HUES6 (cell line): ENCODE measurements at regions not wholly inside any gene's neighbourhood (a gene's known extent, or its start where the extent isn't known, plus 50 kb on each side); places are given as distances from the start of the nearest gene placed in this dataset.

Experiments
- H3K27ac ChIP-seq: 2 replicates; pipeline ENCODE4 v1.7.0; 2013; ENCODE audit warnings: low read depth, mild to moderate bottlenecking, low read length, inconsistent platforms
- H3K27me3 ChIP-seq: 2 replicates; pipeline ENCODE4 v1.6.1; 2013; ENCODE audit warnings: low read length; ENCODE audit not compliant: control insufficient read depth, insufficient read depth
- H3K36me3 ChIP-seq: 2 replicates; pipeline ENCODE4 v1.6.1; 2013; ENCODE audit warnings: low read length; ENCODE audit not compliant: control insufficient read depth, insufficient read depth
- H3K4me1 ChIP-seq: 2 replicates; pipeline ENCODE4 v1.6.1; 2013; ENCODE audit warnings: low read length; ENCODE audit not compliant: control insufficient read depth, insufficient read depth
- H3K4me3 ChIP-seq: 2 replicates; pipeline ENCODE4 v1.5.1; 2013; ENCODE audit warnings: low read depth, low read length
- H3K9ac ChIP-seq: one replicate; pipeline ENCODE4 v1.6.1; 2013; ENCODE audit warnings: mild to moderate bottlenecking, low read length
- H3K9me3 ChIP-seq: 2 replicates; pipeline ENCODE4 v1.6.1; 2013; ENCODE audit warnings: low read depth, low read length; ENCODE audit not compliant: control insufficient read depth, insufficient read depth

GRCh38 chr15:62573876-62574275 is 408.8 kb upstream of the C2CD4B start:
- no peak overlapping the region for H3K9ac ChIP-seq
- H3K36me3 ChIP-seq, result no peaks in the 10 kb centered on the region
- H3K27ac ChIP-seq, result no peak overlapping the region
- no peak overlapping the region for H3K4me3 ChIP-seq
- no peaks in the 10 kb centered on the region for H3K27me3 ChIP-seq
- no peaks in the 10 kb centered on the region for H3K9me3 ChIP-seq
- 0 out of 2 replicates have a peak, but pooled peaks cover 5% of the 10 kb centered on the region for H3K4me1 ChIP-seq

GRCh38 chr15:62578546-62578945 is 413.5 kb upstream of the C2CD4B start:
- Histone ChIP-seq H3K36me3 (no peaks in the 10 kb centered on the region), H3K4me1 (peaks cover 7% of the 10 kb centered on the region; the same call in 1 of the 2 replicates), H3K9me3 (no peaks in the 10 kb centered on the region), H3K27ac (no peak overlapping the region), H3K4me3 (no peak overlapping the region), H3K9ac (no peak overlapping the region), H3K27me3 (no peaks in the 10 kb centered on the region)

GRCh38 chr15:62578960-62579359 is 413.9 kb upstream of the C2CD4B start:
- no peak overlapping the region for H3K4me3 ChIP-seq
- H3K4me1 ChIP-seq, result peaks cover 9% of the 10 kb centered on the region
- H3K27me3 ChIP-seq, result no peaks in the 10 kb centered on the region
- no peaks in the 10 kb centered on the region for H3K9me3 ChIP-seq
- no peaks in the 10 kb centered on the region for H3K36me3 ChIP-seq
- no peak overlapping the region for H3K9ac ChIP-seq
- no peak overlapping the region for H3K27ac ChIP-seq

GRCh38 chr15:62579842-62580241 is 414.8 kb upstream of the C2CD4B start:
- Histone ChIP-seq H3K9me3 (no peaks in the 10 kb centered on the region), H3K27ac (no peak overlapping the region), H3K4me3 (no peak overlapping the region), H3K9ac (no peak overlapping the region), H3K4me1 (peaks cover 18% of the 10 kb centered on the region), H3K36me3 (no peaks in the 10 kb centered on the region), H3K27me3 (no peaks in the 10 kb centered on the region)

GRCh38 chr15:62582580-62582979 is 417.5 kb upstream of the C2CD4B start:
- no peaks in the 10 kb centered on the region for H3K9me3 ChIP-seq
- no peaks in the 10 kb centered on the region for H3K27me3 ChIP-seq
- no peak overlapping the region for H3K27ac ChIP-seq
- H3K4me3 ChIP-seq, result no peak overlapping the region
- no peaks in the 10 kb centered on the region for H3K36me3 ChIP-seq
- H3K4me1 ChIP-seq, result peaks cover 19% of the 10 kb centered on the region
- H3K9ac ChIP-seq, result no peak overlapping the region

- H3K9ac ChIP-seq, result no peak overlapping the region
- no peaks in the 10 kb centered on the region for H3K36me3 ChIP-seq
- no peaks in the 10 kb centered on the region for H3K9me3 ChIP-seq
- no peak overlapping the region for H3K4me3 ChIP-seq
- H3K4me1 ChIP-seq, result peaks cover 23% of the 10 kb centered on the region
- no peaks in the 10 kb centered on the region for H3K27me3 ChIP-seq
- no peak overlapping the region for H3K27ac ChIP-seq
These were observed 419.5 kb upstream of the C2CD4B start for GRCh38 chr15:62584301-62585235.

GRCh38 chr15:62588938-62589670 is 424.0 kb upstream of the C2CD4B start:
- Histone ChIP-seq H3K4me1 (peaks cover 12% of the 10 kb centered on the region), H3K9ac (no peak overlapping the region), H3K27ac (no peak overlapping the region), H3K27me3 (no peaks in the 10 kb centered on the region), H3K36me3 (no peaks in the 10 kb centered on the region), H3K4me3 (no peak overlapping the region), H3K9me3 (no peaks in the 10 kb centered on the region)

- Histone ChIP-seq H3K27ac (no peak overlapping the region), H3K4me3 (no peak overlapping the region), H3K4me1 (peaks cover 3% of the 10 kb centered on the region; the same call in 1 of the 2 replicates), H3K9me3 (no peaks in the 10 kb centered on the region), H3K36me3 (no peaks in the 10 kb centered on the region), H3K27me3 (no peaks in the 10 kb centered on the region), H3K9ac (no peak overlapping the region)
These were observed 427.1 kb upstream of the C2CD4B start for GRCh38 chr15:62591842-62592838.

GRCh38 chr15:62592920-62593319 is 427.8 kb upstream of the C2CD4B start:
- no peaks in the 10 kb centered on the region for H3K27me3 ChIP-seq
- H3K27ac ChIP-seq, result no peak overlapping the region
- peaks cover 3% of the 10 kb centered on the region; the same call in 1 of the 2 replicates for H3K4me1 ChIP-seq
- H3K4me3 ChIP-seq, result no peak overlapping the region
- H3K36me3 ChIP-seq, result no peaks in the 10 kb centered on the region
- H3K9me3 ChIP-seq, result no peaks in the 10 kb centered on the region
- H3K9ac ChIP-seq, result no peak overlapping the region

- Histone ChIP-seq H3K27ac (no peak overlapping the region), H3K27me3 (no peaks in the 10 kb centered on the region), H3K36me3 (no peaks in the 10 kb centered on the region), H3K4me1 (peaks cover 3% of the 10 kb centered on the region; the same call in 1 of the 2 replicates), H3K9ac (no peak overlapping the region), H3K4me3 (no peak overlapping the region), H3K9me3 (no peaks in the 10 kb centered on the region)
These were observed 428.8 kb upstream of the C2CD4B start for GRCh38 chr15:62593681-62594399.
